HG03196 (cell line): ENCODE measurements at regions not wholly inside any gene's neighbourhood (a gene's known extent, or its start where the extent isn't known, plus 50 kb on each side); places are given as distances from the start of the nearest gene placed in this dataset.
"Not testable (repeated sequence)": the region's sequence is repeated elsewhere in the genome, so short reads cannot be mapped to it uniquely, and the experiment has no call there.

Experiments used
- ATAC-seq: cut with Tn5 transposase; IDR thresholded peaks from one replicate; pipeline ENCODE4 v1.9.1; 2021; ENCODE audit not compliant: unreplicated experiment

DNA sequence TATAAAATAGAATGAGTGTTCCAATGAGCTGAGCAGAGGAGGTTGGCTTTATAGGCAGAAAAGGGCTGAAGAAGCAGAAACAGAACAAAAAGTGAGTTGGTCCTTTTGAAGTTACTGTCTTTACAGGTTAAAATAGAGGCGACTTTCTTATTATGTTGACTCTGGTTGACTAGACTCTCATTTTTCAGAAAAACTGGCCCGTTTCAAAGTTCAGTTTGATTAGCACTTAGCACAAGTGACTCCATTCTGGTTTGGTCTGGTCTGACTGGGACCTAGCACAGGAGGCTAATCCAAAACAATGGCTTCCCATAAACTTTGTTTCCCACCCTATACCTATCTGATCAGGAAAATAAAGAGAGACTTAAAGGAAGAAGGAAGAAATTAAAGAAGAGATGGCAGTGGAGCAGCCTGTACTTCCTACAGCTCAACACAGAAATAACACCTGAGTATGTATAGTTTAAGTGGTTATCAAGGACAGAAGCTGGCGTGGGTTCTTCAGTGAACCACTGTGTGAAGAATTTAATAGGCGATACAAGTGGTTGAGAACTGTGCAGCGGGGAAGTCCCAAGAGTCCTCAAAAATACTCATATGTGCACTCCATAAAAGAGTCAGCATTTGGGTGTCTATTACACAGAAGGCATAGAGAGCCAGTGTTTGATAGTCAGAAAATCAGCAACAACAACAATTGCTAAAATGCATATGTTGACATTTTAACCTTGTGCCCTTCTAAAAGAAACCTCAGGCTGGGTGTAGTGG is 554.8 kb upstream of the HTR2C start:
- no peak for ATAC-seq

DNA sequence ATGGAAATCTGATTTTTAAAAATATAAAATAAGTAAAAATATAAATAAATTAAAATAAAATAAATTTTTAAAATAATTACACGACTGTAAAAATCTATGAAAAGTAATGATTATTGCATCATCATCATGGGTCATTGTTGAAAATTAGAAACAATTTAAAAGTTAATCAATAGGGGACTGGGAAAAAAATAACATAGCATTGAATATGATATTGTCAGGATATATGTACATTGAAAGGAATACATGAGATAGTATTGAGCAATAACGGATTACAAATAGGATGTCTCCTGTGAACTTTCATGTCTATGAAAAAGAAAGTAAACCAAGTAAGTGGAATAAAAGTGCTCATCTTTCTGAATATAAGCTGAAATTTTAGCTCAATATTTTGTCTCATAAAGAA is 566.8 kb upstream of the HTR2C start:
- ATAC-seq: no peak

DNA sequence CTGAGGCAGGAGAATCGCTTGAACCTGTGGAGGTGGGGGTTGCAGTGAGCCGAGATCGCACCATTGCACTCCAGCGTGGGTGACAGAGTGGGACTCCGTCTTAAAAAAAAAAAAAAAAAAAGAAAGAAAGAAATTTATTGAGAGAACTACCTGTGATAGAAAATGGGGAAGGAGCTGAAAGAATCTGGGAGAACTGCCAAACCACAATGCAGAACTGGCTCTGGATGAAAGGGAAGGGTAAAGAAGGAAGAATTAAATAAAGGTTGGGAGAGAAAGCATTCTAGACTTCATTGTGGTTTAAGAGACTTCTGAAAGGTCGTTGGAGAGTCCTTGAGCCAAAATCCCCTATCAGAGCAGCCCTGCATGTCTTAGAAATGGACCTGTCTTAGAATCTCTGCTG is 567.9 kb upstream of the HTR2C start:
- ATAC-seq: no peak

DNA sequence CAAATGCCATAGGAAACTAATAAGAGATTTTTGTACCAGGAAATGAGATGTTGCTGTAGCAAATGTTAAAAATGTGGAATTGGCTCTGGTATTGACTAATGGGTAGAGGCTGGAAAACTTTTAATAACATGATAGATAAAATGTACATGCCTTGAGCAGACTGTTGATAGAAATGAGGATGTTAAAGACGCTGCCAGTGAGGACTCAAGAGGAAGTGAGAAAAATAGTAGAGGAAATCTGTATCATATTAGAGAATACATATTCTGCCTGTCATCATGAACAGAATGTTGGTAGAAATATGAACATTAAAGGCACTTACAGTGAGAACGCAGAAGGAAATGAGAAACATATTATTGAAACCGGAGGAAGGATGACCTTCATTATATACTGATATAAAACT is 577.2 kb upstream of the HTR2C start:
- ATAC-seq: no peak

DNA sequence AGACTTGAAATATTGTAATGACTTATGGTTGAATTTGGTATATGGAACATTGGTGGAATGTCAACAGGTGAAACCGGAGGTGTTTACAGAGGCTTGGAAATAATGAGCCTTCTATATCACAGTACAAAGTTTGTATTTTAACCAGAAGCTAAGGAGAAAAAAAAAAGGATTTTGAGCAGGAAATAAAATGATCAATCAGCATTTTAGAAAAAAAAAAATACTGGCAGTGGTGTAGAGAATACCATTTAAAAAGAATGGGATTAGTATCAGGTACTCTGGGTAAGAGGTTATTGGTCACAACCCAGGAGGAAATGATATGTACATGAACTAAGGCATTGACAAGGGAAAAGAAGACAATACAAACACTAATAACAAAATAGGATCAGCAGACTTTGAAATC is 587.1 kb upstream of the HTR2C start:
- ATAC-seq: no peak

DNA sequence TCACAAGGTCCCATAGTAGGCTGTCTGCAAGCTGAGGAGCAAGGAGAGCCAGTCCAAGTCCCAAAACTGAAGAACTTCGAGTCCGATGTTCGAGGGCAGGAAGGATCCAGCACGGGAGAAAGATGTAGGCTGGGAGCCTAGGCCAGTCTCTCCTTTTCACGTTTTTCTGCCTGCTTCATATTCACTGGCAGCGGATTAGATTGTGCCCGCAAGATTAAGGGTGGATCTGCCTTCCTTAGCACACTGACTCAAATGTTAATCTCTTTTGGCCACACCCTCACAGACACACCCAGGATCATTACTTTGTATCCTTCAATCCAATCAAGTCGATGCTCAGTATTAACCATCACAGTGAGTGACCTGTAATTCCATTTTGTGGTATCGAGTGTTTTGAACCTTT is 592.2 kb upstream of the HTR2C start:
- not testable (repeated sequence) for ATAC-seq

DNA sequence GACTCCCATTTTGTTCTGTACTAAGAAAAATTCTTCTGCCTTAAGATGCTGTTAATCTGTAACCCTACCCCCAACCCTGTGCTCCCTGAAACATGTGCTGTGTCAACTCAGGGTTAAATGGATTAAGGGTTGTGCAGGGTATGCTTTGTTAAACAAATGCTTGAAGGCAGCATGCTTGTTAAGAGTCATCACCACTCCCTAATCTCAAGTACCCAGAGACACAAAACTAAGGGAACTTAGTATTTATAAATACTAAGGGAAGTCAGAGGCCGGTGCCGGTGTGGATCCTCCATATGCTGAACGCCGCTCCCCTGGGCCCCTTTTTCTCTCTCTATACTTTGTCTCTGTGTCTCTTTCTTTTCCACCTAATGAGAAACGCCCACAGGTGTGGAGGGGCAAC is 593.2 kb upstream of the HTR2C start:
- not testable (repeated sequence) for ATAC-seq

DNA sequence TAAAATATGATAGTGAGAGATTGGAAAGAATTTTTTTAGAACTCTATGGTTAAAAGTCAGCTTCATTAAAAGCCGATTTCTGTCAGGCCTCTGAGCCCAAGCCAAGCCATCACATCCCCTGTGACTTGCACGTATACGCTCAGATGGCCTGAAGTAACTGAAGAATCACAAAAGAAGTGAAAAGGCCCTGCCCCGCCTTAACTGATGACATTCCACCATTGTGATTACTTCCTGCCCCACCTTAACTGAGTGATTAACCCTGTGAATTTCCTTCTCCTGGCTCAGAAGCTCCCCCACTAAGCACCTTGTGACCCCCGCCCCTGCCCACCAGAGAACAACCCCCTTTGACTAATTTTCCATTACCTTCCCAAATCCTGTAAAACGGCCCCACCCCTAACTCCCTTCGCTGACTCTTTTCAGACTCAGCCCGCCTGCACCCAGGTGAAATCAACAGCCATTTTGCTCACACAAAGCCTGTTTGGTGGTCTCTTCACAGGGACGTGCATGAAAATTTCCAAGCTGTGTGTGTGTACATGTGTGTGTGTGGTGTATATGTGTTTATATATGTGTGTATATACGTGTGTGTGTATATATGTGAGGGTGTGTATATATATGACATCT is 595.5 kb upstream of the HTR2C start:
- not testable (repeated sequence) for ATAC-seq

DNA sequence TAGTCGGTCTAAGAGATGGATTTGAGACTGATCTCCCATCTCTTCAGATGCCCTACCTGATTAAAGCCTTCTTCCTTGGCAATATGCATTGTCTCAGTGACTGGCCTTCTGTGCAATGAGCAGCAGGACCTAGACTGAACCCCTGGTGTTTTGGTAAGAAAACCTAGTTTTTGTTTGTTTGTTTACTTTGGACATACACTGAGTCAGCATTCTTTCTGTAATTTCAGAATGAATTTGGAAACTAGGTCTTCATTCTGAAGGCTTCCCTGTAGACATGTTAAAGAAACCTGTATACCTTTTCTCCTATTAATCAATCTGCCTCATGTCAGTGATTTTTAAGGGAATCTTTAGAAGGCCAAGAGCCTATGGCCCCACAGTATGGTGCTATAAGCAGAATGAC is 597.5 kb upstream of the HTR2C start:
- no peak for ATAC-seq

DNA sequence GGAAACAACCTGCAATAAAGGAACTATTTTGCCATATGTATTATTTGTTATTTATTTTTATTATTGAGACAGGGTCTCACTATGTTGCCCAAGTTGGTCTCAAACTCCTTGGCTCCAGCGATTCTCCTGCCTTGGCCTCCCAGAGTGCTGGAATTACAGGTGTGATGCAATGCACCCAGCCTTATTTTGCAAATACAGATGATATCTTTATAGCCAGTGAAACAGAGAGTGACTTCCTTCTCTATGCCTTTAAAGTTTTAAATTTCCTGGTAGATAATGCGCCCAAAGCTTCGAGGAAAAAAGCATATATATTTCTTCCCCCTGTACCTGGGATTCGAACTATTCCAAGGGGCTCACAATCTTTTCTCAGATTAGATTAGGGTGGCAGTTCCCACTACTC is 601.1 kb upstream of the HTR2C start:
- no peak for ATAC-seq

DNA sequence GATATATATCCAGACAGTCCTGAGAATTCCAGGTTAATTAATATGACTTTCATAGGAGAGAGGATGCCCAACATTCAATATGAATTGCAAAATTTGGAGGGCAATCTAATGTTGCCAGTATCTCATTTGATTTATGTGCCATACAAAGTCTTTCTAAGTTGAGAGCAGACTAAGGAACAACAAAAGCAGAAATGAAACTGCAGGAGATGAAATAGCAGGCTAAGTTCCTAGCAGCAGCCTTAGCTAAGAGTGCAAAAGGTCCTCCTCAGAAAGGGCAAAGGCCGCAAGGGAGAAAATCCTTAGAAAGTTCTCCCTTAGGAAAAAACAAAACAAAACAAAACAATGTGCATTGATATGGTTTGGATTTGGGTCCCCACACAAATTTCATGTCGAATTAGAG is 602.9 kb upstream of the HTR2C start:
- ATAC-seq: no peak

DNA sequence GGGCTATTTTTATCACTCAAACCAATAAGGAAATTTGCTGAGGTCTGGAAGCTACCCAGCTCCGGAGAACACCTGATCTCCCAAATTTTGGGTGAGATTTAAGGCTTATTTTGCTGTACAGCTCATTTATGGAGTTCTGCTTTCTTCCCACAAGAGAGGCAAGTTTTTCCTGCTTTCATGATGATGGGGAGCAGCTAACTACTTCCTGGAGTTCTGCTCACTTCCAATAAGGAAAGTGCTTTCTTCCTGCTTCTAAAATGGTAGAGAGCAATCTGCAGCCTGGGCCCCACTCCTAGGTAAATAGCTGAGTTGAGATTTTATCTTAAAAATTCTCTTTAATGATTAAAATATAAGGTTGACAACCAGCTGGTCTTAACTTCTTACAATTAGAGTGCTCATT is 606.0 kb upstream of the HTR2C start:
- no peak for ATAC-seq

DNA sequence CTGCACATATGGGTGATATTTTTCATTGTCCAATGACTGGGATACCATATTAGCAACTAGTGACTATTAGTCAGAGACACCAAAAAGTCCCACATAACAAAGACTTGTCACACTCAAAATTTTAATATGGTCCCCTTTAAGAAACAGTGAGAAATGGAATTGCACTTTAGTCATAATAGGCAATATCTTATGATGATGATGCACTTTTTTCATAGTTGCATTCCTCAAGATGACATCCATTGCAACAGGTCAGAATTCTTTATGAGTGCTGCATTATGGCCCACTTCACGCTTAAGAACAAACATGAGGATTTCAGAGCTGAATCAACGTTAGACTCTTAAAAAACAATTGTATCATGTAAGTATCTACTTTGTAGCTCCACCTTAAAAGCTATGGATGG is 608.4 kb upstream of the HTR2C start:
- ATAC-seq: no peak

DNA sequence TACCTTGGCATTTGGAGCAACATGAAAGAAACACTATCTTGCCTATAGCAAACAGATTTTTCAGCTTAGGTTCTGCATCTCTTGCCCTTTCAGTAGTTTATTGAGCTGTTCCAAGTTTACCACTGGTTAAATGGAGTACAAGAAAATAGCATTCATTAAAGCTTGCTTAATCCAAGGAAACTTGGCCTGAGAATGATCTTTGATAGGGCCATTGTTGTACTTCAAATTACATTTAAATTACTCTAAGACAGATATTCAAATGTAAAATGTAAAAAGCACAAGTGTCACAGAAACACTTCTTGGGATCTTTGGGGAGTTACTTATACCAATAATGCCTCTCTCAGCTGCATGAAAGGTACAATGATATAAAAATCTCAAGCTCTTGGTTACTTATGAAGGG is 609.0 kb upstream of the HTR2C start:
- no peak for ATAC-seq

DNA sequence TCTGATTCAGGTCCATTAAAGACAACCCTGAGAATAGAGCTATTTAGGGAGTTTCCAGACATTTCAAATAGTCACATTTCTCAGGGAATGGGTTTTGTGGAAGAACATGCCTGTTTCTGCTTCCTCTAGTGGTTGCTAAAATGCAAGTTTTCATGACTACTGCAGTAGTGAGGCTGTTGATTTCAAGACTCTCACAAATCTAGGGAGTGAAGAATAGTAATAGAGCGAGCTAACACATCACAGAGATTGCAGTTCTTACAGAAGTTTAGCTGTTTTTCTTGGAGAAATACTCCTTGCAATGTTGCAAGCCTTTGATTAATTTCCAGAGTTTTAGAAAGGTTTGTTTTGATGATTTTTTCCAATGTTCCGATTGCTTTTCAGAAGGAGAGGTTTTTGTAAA is 610.2 kb upstream of the HTR2C start:
- ATAC-seq: no peak

DNA sequence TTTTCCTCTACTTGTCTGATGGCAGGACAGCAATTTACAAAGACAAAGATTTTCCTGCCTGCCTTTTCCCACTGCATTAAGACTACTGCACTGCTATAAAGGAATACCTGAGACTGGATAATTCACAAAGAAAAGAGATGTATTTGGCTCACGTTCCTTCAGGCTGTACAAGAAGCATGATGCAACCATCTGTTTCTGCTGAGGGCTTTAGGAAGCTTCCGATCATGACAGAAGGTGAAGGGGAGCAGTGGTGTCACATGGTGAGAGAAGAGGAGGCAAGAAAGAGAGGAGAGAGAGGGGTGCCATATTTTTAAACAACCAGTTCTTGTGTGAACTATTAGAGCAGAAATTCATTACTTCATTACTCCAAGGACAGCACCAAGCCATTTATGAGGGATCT is 617.1 kb upstream of the HTR2C start:
- ATAC-seq: no peak

DNA sequence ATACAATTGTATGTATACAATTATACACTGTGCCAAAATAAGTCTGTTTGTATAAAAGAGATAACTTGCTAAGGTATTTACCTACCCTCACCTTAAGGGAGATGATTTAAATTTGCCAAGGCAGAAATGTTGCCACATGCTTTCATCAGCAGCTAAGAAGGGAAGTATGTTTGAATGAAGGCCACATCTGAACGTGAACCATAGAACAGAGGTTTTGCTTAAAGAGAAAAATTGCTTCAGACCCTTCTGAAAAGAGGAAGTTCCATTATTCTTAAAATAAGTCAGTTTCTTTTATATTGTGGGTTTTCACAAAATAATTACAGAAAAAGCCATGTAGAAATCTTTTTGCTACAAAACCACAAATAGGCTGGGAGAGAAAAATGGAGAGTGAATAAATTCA is 621.5 kb upstream of the HTR2C start:
- no peak for ATAC-seq

DNA sequence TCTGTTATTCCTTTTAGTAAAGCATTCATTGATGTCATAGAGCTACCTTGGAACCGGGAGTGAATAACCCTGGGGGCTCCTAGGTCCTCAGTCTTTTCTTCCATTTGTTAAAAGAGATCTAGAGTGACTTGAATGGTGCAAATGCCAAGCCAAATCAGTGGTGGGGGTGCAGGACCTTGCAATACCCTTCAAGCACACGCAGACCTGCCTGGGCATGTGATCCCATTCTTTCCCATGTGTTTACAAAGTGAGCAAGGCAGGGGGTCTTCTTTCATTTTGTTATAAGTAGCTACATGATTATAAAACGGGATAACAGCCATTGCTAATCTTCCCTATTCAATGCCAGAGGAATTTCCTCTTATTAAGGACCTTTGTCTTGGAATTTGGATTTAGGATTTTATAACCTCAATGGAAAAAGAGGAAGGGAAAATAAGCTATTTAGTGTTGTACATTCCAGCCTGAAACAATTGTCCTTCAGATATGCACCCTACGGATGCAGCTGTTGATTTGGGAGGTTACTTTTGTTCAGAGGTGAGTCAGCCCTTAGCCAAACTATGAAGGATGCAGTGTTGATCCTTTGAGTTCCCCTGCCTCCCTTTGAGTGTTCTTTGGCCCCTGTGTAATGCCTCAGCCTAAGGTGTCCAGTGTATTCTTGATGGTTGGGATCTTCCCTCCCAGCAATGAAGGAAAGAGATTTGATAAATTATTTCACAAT is 623.8 kb upstream of the HTR2C start:
- ATAC-seq: no peak

DNA sequence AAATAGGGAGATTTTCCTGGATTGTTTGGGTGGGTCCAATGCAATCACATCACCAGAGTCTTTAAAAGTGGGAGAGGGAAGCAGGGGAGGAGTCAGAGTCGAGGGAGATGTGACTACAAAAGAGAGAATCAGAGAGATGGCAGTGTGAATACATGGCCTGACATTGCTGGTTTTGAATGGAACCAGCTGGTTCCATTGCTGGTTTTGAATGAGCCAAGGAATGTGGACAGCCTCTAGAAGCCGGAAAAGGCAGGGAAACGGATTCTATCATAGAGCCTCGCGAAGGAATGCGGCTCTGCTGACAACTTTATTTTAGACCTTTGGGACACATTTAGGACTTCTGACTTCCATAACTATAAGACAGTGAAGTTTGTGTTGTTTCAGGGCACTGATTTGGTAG is 627.0 kb upstream of the HTR2C start:
- no peak for ATAC-seq

DNA sequence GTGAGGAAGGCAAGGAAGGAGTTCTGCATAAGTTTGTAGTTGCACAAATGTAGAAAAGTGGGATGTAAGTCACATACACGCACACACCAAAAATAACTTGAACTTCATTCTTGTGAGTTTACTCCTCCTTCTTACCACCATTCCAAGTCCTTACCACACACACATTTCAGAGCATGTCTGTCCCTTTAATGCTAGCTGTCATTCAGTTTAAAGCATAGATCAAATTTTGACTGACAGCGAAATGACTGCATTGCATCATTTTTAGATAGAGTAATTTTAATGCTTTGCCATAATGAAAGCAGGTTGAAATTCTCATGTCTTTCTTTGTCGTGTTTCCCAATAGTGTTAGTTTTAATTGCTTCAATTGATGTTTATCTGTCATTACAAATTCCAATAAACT is 629.6 kb upstream of the HTR2C start:
- no peak for ATAC-seq

DNA sequence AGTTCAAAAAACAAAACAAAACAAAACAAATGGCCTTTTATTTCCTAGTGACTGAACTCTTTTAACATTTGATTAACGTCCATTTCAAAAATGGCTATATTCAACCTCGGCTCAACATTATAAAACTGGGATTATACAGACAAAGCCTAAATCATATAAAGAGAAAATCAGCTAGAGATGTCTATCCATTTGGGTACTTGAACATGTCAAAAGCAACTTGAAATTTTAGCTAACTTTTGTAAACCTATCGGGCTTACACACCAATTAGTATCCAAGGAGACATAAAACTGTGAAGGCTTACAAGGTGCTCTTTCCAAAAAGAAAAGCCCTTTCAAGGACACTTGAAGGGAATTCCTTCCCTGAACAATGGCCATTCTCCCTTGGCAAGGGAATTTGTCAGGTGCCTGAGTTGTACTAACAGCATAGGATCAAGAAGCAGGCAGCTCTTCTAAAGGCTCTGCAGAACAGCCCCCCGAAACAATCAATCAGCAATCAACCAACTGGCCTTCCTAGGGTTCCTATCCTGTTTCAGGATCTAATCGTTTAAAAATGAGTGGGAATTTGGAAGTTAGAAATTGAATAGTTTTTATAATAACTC is 633.7 kb upstream of the HTR2C start:
- no peak for ATAC-seq

DNA sequence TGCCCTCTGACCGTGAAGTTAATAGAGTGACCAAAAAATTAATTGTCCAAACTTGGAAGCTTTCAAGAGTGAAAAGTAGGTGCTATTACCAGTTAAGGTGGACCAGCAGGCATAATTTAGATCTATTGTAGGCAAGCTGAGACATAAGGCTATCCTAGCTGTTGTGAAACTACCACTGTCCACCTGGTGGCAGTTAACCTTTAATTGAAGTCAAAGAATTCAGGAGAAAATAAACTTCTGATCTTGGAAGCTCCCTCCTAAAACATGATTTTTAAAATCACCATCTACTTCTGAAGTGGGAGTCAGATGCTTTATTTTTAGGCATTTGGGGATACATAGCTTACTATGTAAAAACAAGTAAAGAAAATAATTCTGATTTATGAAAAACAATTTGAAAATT is 636.3 kb upstream of the HTR2C start:
- no peak for ATAC-seq
